HG03342 (cell line): ENCODE measurements at regions not wholly inside any gene's neighbourhood (a gene's known extent, or its start where the extent isn't known, plus 50 kb on each side); places are given as distances from the start of the nearest gene placed in this dataset.
"Not testable (repeated sequence)": the region's sequence is repeated elsewhere in the genome, so short reads cannot be mapped to it uniquely, and the experiment has no call there.

Source experiments
- ATAC-seq: cut with Tn5 transposase; IDR thresholded peaks from one replicate; pipeline ENCODE4 v1.9.1; 2021; ENCODE audit warnings: mild to moderate bottlenecking, moderate library complexity; ENCODE audit not compliant: unreplicated experiment

DNA sequence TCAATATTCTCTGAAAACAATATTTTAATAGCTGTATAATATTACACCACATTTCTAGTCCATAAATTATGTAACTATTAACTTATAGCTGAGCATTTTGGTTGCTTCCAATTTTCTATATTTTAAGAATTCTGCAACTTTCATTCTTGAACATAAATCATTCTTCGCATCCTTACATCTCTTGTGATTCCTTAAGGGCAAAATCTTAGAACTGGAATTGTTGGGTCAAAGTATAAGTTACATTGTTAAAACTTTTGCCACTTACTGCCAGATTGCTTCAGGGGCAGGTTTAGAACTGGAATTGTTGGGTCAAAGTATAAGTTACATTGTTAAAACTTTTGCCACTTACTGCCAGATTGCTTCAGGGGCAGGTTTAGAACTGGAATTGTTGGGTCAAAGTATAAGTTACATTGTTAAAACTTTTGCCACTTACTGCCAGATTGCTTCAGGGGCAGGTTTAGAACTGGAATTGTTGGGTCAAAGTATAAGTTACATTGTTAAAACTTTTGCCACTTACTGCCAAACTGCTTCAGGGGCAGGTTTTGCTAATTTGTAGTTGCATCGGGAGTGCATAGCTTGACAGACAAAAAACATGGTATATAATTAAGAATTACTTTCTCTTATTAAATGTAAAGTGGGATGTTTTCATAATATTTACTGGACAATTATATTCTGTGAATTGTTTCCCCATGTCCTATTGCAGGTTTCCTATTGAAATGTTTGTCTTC lies 179.9 kb upstream of the OR13F1 start:
- not testable (repeated sequence) for ATAC-seq

DNA sequence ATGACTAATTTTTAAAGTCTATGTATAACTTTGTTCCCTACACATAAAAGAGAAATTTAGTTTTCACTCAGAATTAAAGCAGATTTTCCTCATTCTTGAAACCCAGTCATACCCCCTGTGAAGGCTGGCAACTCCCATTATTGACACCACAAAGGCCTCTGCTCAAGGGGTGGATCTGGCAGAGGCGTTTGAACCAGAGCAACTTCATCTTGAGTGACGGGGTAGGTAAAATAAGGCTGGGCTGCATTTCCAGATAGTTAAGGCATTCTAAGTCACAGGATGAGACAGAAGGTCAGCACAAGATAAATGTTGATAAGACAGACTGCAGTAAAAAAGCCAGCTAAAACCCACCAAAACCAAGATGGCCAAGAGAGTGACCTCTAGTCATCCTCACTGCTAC lies 177.2 kb upstream of the OR13F1 start:
- no peak for ATAC-seq

DNA sequence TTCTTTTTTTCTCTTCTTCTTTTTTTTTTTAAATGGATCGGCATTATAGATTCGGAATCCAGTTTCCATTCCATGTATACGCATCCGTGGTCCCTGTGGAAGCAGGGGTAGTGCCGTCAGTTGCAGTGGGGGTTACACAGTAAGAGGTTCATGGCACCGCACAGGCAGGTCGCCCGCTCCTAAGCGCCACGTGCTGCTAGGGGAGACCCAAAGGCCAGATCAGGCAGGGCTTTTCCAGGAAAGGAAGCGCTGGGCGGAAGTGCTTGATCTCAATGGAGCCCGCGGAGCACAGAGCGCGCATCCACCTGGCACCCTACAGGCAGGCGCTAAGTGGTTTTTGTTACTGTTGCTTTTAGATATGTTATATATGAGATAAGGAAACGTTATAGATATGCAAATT lies 174.8 kb upstream of the OR13F1 start:
- no peak for ATAC-seq

DNA sequence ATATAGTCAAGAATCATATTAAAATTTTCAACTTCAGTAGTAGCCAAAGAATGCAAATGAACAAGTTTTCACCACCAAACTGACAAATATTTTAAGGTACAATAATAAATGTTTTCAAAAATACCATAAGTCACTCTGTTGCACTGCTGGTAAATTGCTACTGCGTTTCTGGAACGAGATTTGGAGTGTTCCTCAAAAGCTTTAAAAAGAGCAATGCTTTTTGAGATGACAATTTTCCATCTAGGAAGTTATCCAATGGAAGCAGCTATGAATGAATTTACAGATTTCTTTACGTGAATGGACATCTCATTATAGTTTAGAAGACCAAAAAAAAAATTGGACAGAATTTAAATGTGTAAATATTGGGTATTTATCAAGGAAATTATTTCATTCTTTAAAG lies 173.2 kb upstream of the OR13F1 start:
- no peak for ATAC-seq

DNA sequence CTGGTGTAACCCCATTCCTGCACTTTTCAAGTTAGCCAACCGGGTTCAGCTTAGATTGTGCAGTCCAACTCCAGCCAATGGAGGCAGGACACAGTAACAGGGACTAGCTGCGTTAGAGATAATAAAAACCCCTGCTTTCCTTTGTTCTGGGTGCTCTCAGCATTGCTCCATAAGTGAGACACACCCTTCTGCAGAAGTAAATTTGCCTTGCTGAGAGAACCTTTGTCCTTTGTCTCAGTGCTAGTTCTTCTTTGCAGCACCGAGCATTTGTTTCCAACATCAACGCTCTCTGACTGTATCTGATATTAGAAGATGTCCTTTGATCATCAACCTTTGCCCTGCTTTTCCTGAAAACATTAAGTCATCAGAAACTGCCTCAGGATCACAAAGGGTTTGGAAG lies 169.5 kb upstream of the OR13F1 start:
- ATAC-seq = no peak

DNA sequence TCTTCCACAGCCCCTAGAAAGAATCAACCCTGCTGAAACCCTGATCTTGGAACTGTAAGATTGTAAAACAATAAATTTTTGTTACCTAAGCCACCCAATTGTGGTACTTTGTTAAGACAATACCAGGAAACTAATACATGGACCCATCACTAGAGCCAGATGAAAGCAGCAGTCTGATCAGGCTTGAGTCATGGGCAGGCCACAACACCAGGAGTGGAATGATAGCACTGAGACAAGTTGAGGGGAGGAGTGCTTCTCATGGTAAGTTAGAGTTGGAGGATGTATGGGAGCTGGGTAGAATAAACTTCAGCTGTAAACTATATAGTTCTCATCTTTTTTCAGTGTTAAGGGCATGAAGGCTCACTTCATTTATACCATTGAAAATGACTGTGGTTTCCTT lies 164.4 kb upstream of the OR13F1 start:
- no peak for ATAC-seq

- ATAC-seq = no peak
These were observed 161.5 kb upstream of the OR13F1 start for GRCh38 chr9:104342552-104342951.

GRCh38 chr9:104345061-104345460 lies 159.0 kb upstream of the OR13F1 start:
- ATAC-seq = no peak

DNA sequence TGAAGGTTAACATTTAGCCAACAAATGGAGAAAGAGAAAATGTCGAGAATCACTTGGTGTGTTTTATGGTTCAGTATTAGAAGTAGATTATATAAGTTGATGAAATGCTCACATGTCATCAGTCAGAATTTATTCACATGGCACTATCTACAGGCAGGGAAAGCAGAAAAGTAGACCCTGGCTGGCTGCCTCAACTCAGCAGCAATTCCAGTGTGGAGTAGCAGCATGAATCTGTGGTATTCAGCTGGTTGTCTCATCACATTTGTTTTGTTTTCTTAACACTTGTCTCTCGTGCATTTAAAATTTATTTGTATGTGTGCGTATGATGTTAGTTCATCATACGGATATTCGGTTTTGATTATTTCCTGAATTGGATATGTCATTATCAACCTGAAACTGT lies 153.5 kb upstream of the OR13F1 start:
- no peak for ATAC-seq

DNA sequence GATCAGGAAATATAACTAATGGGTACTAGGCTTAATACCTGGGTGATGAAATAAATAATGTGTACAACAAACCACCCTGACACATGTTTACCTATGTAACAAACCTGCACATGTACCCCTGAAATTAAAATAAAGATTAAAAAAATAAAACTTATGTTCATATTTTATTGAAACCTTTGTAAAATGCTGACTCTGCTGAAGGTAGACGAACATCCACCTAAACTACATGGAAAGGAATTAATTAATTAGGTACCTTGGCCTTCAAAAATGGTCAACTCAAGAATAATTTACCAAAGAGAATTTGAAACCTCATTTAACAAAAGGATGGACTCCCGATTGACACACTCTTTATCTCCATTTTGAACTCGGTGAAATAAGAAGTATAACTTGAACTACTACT lies 152.3 kb upstream of the OR13F1 start:
- no peak for ATAC-seq

DNA sequence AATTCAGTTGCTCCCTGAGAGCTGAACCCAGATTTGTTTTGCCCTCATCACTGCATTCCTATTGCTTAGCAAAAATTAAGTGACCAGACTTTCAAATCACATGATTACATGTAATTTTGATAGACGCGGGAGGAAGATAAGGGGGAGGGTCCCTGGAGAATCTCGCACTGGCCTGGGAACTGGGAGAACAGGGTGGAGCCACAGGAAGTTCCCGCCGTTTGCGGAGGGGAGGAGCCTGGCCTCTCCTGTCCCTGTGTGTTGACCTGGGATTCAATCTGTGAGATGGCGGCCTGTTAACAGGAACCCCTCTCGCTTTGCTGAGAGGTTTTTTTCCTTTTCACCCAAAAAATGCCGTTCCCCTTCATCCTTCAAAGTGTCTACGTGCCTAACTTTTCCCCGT lies 142.9 kb upstream of the OR13F1 start:
- no peak for ATAC-seq

GRCh38 chr9:104362912-104363472 lies 141.1 kb upstream of the OR13F1 start:
- ATAC-seq = no peak

DNA sequence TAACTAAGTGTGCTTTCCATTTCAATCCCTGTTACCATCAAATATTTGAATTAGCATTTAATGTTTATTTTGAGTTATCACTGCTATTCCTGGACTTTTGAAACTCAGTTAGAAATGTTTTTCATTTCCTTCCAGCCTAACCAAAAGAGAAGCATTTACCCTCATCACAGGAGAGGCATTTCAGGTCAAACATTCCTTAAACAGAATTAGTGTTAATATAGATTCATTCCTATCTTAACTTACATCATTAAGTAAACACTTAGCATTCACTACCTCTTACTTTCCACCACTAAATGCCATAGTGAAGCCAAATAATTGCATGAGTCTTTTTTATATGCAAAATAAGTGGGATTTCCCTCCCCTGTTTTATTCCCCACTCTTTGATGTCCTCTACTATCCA lies 136.6 kb upstream of the OR13F1 start:
- no peak for ATAC-seq

GRCh38 chr9:104368318-104368717 lies 135.7 kb upstream of the OR13F1 start:
- ATAC-seq = not testable (repeated sequence)

GRCh38 chr9:104374711-104375110 lies 129.4 kb upstream of the OR13F1 start:
- ATAC-seq = no peak

- ATAC-seq = peak; percentile 19
These were observed 118.0 kb upstream of the OR13F1 start for GRCh38 chr9:104386013-104386412.

DNA sequence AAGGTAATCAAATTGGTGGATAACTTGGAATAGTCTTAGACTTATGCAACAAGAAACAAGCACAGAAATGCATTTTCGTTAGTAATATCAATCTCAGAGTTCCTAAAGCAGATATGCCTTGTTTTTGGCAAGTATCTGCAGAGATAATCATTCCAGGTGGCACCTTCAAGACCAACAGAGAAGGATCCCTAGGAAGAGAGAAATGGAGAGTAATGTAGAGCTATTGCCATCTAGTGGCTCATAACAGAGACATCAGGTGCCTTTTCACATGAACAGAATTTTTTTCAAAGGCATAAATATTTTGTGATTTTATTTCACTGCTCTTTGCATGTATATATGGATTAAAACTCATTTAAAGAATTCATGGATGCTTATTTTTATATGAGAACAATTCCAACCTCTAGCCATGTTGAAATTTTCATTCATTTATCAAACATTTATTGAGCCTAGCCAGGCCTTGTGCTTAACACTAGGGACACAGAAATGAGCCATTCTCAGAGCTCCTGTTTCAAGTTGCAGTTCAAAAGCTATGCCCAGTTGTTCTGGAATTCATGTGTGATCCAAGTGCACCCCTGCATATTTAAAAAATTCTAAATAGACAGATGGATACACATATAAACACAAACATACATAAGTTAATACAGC lies 117.5 kb upstream of the OR13F1 start:
- peak; percentile 89 for ATAC-seq

DNA sequence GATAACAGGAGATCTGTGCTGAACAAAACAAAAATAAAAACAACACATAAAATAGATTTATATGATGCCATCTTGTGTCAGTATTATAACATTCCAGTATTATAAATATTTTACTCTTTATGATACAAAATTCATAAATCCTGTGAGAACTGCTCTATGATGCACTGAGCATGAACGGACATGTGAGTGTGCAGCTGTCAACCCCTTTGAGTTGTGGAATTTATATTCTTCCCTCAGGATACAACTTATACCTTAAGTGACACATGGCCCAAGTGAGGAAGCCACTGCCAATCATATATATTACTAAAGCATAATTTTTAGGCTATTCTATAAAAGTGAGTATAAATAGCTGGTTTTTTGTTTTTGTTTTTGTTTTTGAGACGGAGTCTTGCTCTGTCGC lies 116.0 kb upstream of the OR13F1 start:
- ATAC-seq = no peak

- no peak for ATAC-seq
These were observed 114.7 kb upstream of the OR13F1 start for GRCh38 chr9:104389341-104389740.

- not testable (repeated sequence) for ATAC-seq
These were observed 109.2 kb upstream of the OR13F1 start for GRCh38 chr9:104394901-104395300.

- no peak for ATAC-seq
These were observed 91.8 kb upstream of the OR13F1 start for GRCh38 chr9:104412238-104412637.

- no peak for ATAC-seq
These were observed 87.6 kb upstream of the OR13F1 start for GRCh38 chr9:104416470-104416869.
